ENCODE measurements at regions not wholly inside any gene's neighbourhood (a gene's known extent, or its start where the extent isn't known, plus 50 kb on each side); places are given as distances from the start of the nearest gene placed in this dataset.

DNA sequence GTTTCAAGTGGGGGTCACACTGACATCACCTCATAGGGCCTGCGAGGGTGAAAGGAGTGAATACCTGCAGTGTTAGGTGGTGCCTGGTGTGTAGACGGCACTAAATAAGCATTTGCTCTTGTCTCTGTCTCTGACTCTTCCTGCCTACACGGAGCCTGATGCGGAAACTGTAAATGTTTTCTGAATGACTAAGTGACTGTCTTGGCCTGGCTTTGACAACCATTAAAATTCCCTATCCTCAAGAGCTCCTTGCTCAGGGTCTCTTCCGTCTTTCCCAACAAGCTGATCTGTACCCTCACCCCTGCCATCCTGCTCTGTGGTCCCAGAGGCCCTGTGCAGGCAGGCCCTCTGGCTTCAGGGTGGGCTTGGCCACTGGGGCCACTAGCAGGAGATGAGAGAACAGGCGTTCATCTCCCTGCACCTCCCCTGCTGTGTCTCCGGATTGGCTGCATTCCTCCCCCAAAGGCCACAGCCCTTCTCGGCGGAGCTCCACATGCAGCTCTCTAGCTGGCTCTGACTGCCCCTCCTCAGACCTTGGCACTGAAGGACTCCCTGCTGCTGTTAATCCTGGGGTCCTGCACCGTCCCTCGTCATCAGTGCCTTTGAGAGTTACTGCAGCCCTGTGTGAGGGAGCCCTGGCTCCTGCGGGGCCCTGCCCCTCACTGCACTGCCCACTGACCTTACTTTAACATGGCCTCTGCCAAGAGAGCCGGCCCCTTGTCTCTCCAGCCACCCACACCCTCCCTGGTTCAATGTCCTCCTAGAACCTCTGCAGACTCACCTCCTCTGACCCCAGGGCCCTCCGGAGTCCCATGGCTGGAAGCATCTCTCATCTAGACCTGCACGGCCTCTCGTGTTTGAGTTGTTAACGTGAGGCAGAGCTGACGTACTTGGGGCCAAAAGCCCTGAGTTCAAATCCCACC lies 211.1 kb downstream of the MATN1 start:
- TF ChIP-seq, protein P1, sequence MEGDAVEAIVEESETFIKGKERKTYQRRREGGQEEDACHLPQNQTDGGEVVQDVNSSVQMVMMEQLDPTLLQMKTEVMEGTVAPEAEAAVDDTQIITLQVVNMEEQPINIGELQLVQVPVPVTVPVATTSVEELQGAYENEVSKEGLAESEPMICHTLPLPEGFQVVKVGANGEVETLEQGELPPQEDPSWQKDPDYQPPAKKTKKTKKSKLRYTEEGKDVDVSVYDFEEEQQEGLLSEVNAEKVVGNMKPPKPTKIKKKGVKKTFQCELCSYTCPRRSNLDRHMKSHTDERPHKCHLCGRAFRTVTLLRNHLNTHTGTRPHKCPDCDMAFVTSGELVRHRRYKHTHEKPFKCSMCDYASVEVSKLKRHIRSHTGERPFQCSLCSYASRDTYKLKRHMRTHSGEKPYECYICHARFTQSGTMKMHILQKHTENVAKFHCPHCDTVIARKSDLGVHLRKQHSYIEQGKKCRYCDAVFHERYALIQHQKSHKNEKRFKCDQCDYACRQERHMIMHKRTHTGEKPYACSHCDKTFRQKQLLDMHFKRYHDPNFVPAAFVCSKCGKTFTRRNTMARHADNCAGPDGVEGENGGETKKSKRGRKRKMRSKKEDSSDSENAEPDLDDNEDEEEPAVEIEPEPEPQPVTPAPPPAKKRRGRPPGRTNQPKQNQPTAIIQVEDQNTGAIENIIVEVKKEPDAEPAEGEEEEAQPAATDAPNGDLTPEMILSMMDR (IDR thresholded peaks at IDR 0.05) = no peak
- no peak for TF ChIP-seq EZH2 (IDR thresholded peaks at IDR 0.05)

All from neural progenitor cell (in vitro differentiated cells).